Peyer's patch (tissue), 4 donors: ENCODE measurements at regions not wholly inside any gene's neighbourhood (a gene's known extent, or its start where the extent isn't known, plus 50 kb on each side); places are given as distances from the start of the nearest gene placed in this dataset.

ENCODE experiments used
- DNase-seq, 3 donors: peaks; one replicate each; pipeline ENCODE4 v3.0.0-alpha.2; 2017 to 2019
- H3K27ac ChIP-seq, 4 donors: fragments of 200-600 bp; sonication (generic); one replicate each; pipeline ENCODE4 v1.5.1; 2016 to 2019
- H3K27me3 ChIP-seq, 2 donors: fragments of 200-600 bp; sonication (generic); one replicate each; pipeline ENCODE4 v1.5.1; 2019
- H3K36me3 ChIP-seq, 3 donors: fragments of 200-600 bp; sonication (generic); one replicate each; pipeline ENCODE4 v1.5.1; 2016 to 2019
- H3K4me1 ChIP-seq, 4 donors: fragments of 200-600 bp; sonication (generic); one replicate each; pipeline ENCODE4 v1.5.1; 2016 to 2019
- H3K4me3 ChIP-seq, 4 donors: fragments of 200-600 bp; sonication (generic); 1 replicate in 3 of 4; 2 replicates in 1 of 4; pipeline ENCODE4 v1.5.1; 2016 to 2019; ENCODE audit warnings: mild to moderate bottlenecking in 1 of 4
- H3K9me3 ChIP-seq, 4 donors: fragments of 200-600 bp; sonication (generic); one replicate each; pipeline ENCODE4 v1.5.1; 2016 to 2019; ENCODE audit warnings: mild to moderate bottlenecking in 1 of 4
- CTCF ChIP-seq, 6 experiments: fragments of 450-650 bp in 4 of 6; fragments of 200-600 bp in 2 of 6; sonication (generic) in 1 of 6; IDR thresholded peaks; one replicate each; pipeline ENCODE4 v1.5.1; 2017 to 2019; ENCODE audit warnings: antibody characterized with exemption in 6 of 6, mild to moderate bottlenecking in 3 of 6, moderate library complexity in 1 of 6
- POLR2A ChIP-seq, 2 donors: fragments of 450-650 bp; IDR thresholded peaks; one replicate each; pipeline ENCODE4 v1.5.1; 2017; ENCODE audit warnings: antibody characterized with exemption in 2 of 2, mild to moderate bottlenecking in 2 of 2, moderate library complexity in 2 of 2

- H3K36me3 ChIP-seq: no peaks in the 10 kb centered on the region
- no peaks in the 10 kb centered on the region for H3K9me3 ChIP-seq
- TF ChIP-seq POLR2A (IDR thresholded peaks at IDR 0.05): no peak
- TF ChIP-seq CTCF (IDR thresholded peaks at IDR 0.05): no peak
- DNase-seq: no peak
- no peaks in the 10 kb centered on the region for H3K4me1 ChIP-seq
- H3K4me3 ChIP-seq: no peak overlapping the region
- no peaks in the 10 kb centered on the region for H3K27me3 ChIP-seq
- no peak overlapping the region for H3K27ac ChIP-seq
Measured at GRCh38 chr7:80386686-80387085, 125.2 kb downstream of the GNAT3 start.

- Histone ChIP-seq H3K27me3 (no peaks in the 10 kb centered on the region), H3K36me3 (no peaks in the 10 kb centered on the region), H3K9me3 (no peaks in the 10 kb centered on the region), H3K27ac (no peak overlapping the region), H3K4me1 (no peaks in the 10 kb centered on the region), H3K4me3 (no peak overlapping the region)
- DNase-seq: no peak
- TF ChIP-seq CTCF (IDR thresholded peaks at IDR 0.05) (no peak), POLR2A (IDR thresholded peaks at IDR 0.05) (no peak)
Measured at GRCh38 chr7:80385508-80385907, 126.4 kb downstream of the GNAT3 start.

GRCh38 chr7:80380957-80381356 lies 130.9 kb downstream of the GNAT3 start:
- H3K27me3 ChIP-seq: no peaks in the 10 kb centered on the region
- no peak overlapping the region for H3K27ac ChIP-seq
- no peak for DNase-seq
- TF ChIP-seq CTCF (IDR thresholded peaks at IDR 0.05) (no peak), POLR2A (IDR thresholded peaks at IDR 0.05) (no peak)
- no peaks in the 10 kb centered on the region for H3K4me1 ChIP-seq
- no peaks in the 10 kb centered on the region for H3K36me3 ChIP-seq
- H3K4me3 ChIP-seq: no peak overlapping the region
- H3K9me3 ChIP-seq: no peaks in the 10 kb centered on the region

GRCh38 chr7:80379034-80379982 lies 132.6 kb downstream of the GNAT3 start:
- Histone ChIP-seq H3K27me3 (no peaks in the 10 kb centered on the region), H3K36me3 (no peaks in the 10 kb centered on the region), H3K4me1 (no peaks in the 10 kb centered on the region), H3K4me3 (no peak overlapping the region), H3K27ac (no peak overlapping the region), H3K9me3 (no peaks in the 10 kb centered on the region)
- TF ChIP-seq CTCF (IDR thresholded peaks at IDR 0.05): no peak
- TF ChIP-seq POLR2A (IDR thresholded peaks at IDR 0.05): no peak
- DNase-seq: no peak

GRCh38 chr7:80374321-80374720 lies 137.5 kb downstream of the GNAT3 start:
- no peak for DNase-seq
- no peak overlapping the region for H3K4me3 ChIP-seq
- H3K27me3 ChIP-seq: no peaks in the 10 kb centered on the region
- no peak overlapping the region for H3K27ac ChIP-seq
- TF ChIP-seq CTCF (IDR thresholded peaks at IDR 0.05) (no peak), POLR2A (IDR thresholded peaks at IDR 0.05) (no peak)
- no peaks in the 10 kb centered on the region for H3K36me3 ChIP-seq
- H3K9me3 ChIP-seq: no peaks in the 10 kb centered on the region
- H3K4me1 ChIP-seq: no peaks in the 10 kb centered on the region
